LNCAP (cell line): ENCODE measurements at regions not wholly inside any gene's neighbourhood (a gene's known extent, or its start where the extent isn't known, plus 50 kb on each side); places are given as distances from the start of the nearest gene placed in this dataset.

Experiments used
- CTCF ChIP-seq: fragments of 450-650 bp; IDR thresholded peaks from 2 replicates; pipeline ENCODE4 v1.5.1; 2017; ENCODE audit warnings: mild to moderate bottlenecking

GRCh38 chr10:10271639-10272192 lies 746.0 kb upstream of the CELF2 start:
- no peak for TF ChIP-seq CTCF

DNA sequence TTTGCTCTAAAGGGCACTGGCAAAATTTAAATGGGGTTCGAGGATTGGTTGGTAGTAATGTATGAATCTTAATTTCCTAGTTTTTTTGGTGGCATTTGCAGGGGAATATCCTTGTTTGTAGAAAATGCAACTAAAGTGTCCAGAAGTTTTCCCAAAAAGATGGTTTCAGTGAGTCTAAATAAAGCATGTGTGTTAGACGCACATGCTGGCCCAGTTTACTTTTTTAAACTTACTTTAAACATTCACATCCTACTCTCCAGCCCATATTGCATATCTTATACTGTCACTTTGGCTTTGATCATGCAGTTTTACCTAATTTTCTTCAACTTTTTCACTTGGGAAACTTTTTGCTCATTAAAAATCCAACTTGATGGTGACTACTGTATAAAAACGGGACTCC lies 744.0 kb upstream of the CELF2 start:
- no peak for TF ChIP-seq CTCF

GRCh38 chr10:10279906-10280305 lies 737.8 kb upstream of the CELF2 start:
- TF ChIP-seq CTCF: no peak

DNA sequence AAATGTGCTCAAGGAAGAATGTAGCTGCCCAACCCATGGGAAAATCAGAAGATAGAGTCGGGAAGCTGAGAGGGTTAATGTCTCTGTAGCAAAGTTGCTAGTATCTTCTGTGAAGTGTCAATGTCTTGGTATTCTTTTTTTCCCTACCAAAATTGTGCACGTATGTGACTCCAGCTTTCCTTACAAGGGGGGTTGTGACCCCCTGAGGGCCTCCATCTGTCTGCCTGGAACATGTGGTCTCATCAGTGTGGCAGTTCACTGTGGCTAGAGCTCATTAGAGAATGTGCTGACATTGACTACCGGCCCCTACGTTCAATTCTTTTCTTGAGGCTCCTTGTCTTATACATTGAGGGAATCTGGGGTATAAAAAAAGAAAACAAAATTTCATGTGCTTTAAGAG lies 725.2 kb upstream of the CELF2 start:
- TF ChIP-seq CTCF: no peak

DNA sequence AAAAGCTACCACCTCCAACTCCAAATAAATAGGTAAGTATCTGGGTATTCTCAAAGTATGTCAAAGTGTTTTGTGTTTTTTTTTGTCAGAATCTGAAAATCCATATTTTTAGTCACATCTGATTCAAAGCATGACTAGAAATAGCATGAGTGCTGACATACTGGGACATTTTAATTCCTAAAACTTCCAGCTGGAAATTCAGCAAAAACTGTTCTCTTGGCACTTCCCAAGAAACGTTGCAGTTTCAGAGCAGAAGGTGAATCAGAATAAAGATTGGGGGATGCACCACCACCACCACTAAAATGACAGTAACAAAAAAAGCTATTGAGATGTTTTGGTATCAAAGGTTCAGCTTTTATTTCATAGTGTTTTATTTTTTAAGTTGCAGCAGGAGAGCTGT lies 724.6 kb upstream of the CELF2 start:
- no peak for TF ChIP-seq CTCF

GRCh38 chr10:10293481-10293951 lies 724.2 kb upstream of the CELF2 start:
- no peak for TF ChIP-seq CTCF

GRCh38 chr10:10294184-10294880 lies 723.3 kb upstream of the CELF2 start:
- TF ChIP-seq CTCF: no peak
